PFSK-1 (cell line): ENCODE measurements at regions not wholly inside any gene's neighbourhood (a gene's known extent, or its start where the extent isn't known, plus 50 kb on each side); places are given as distances from the start of the nearest gene placed in this dataset.

Experiments
- FOXP2 ChIP-seq: optimal IDR thresholded peaks from 2 replicates; pipeline ENCODE3; 2011; ENCODE audit warnings: borderline replicate concordance, control low read depth, inconsistent platforms; ENCODE audit not compliant: insufficient read depth; ENCODE audit errors: extremely low read length, extremely low read depth
- POLR2AphosphoS5 ChIP-seq: IDR thresholded peaks from 2 replicates; pipeline ENCODE4 v1.6.1; 2012; ENCODE audit warnings: low read depth, mild to moderate bottlenecking, control low read depth, low read length, moderate library complexity
- REST ChIP-seq, 2 experiments: IDR thresholded peaks; 2 replicates each; pipeline versions ENCODE4 v1.6.1 to v1.8.0; 2011 to 2012; ENCODE audit warnings: low read depth in 2 of 2, low read length in 2 of 2, control low read depth in 1 of 2, inconsistent platforms in 1 of 2, mild to moderate bottlenecking in 1 of 2, moderate library complexity in 1 of 2; ENCODE audit not compliant: insufficient read depth in 1 of 2
- SIN3A ChIP-seq: IDR thresholded peaks from 2 replicates; pipeline ENCODE4 v1.6.1; 2012; ENCODE audit warnings: mild to moderate bottlenecking, low read length, moderate library complexity, borderline replicate concordance; ENCODE audit not compliant: insufficient read depth
- TAF1 ChIP-seq: IDR thresholded peaks from 2 replicates; pipeline ENCODE4 v1.6.1; 2012; ENCODE audit warnings: low read length, control low read depth, borderline replicate concordance; ENCODE audit not compliant: insufficient read depth

- no peak for TF ChIP-seq SIN3A
- no peak for TF ChIP-seq TAF1
- TF ChIP-seq FOXP2, result no peak
These were observed 819.3 kb upstream of the LRATD1 start for GRCh38 chr2:13813236-13813635.

- no peak for TF ChIP-seq FOXP2
- no peak for TF ChIP-seq REST (IDR thresholded peaks at IDR 0.05; ENCODE audit: insufficient read depth in 1 of 2, low read depth in 2 of 2, low read length in 2 of 2)
- no peak for TF ChIP-seq POLR2AphosphoS5
- TF ChIP-seq TAF1, result no peak
- no peak for TF ChIP-seq SIN3A
These were observed 814.5 kb upstream of the LRATD1 start for GRCh38 chr2:13818002-13818401.

DNA sequence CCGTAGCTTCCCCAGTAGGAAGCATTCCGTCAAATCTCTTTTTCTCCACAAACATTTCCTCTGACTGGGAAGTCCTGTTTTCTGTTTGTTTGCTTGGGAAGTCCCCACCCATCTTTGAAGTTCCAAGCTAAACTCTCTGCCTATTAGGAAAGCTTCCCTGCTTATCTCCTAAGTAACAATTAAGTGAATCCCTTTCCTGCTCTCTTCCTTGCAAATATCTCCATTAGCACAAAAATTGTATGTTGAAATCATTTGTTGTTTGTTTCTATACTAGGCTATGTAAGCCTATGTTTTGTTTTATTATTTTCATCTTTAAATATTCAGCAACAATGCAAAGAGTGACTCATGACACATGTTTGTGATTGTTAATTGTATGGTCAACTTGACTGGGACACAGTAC is 812.6 kb upstream of the LRATD1 start:
- no peak for TF ChIP-seq REST (IDR thresholded peaks at IDR 0.05; ENCODE audit: insufficient read depth in 1 of 2, low read depth in 2 of 2, low read length in 2 of 2)
- no peak for TF ChIP-seq FOXP2
- TF ChIP-seq POLR2AphosphoS5, result no peak
- no peak for TF ChIP-seq TAF1
- TF ChIP-seq SIN3A, result no peak

DNA sequence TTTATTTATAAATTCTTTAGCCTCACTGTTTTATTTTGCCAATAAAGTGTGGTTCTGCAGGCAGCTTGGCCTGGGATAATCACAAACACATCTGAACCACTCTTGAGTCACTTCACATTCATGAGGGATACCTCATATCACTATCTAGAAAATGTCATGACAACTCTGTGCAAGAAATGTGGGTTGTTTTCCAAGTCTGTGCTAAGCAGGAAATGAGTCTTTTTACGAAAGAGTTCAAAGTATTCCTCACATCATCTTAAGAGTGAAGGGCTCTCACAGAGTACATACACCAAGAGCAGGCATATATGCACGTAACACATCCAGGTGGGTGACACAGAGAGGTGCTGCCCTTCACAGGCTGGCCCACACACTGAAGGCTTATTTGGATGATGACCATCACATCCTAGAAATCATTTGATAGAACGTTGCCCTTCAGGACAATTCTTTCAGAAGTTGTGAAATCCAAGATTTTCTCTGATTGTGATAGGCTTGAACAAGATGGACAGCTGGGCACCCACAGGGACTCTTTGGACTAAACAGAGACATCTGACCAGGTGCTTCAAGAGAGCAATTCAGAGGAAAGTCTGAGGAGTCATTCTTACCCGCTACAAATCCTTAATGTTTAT is 811.1 kb upstream of the LRATD1 start:
- no peak for TF ChIP-seq SIN3A
- TF ChIP-seq FOXP2, result no peak
- no peak for TF ChIP-seq TAF1
- TF ChIP-seq REST (IDR thresholded peaks at IDR 0.05; ENCODE audit: insufficient read depth in 1 of 2, low read depth in 2 of 2, low read length in 2 of 2), result no peak
- no peak for TF ChIP-seq POLR2AphosphoS5

DNA sequence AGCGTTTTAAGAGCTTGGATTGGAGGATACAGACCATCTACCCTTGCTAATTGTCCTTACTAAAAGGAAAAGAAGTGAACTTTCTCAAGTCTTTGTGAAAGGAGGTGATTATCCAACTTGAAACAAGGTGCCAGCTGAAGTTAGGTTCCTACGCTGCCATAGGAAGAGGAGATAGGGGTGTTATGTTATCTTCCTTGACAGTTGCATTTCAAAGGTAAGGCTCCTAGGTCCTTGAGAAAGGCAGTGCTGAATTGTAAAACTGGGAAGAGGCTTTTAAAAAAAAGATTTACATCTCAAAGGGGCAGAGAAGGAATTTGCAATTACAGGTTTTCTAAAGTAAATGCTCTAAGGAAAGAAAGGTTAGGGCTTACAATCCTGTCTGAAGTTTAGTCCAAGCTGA is 810.2 kb upstream of the LRATD1 start:
- no peak for TF ChIP-seq TAF1
- TF ChIP-seq FOXP2, result no peak
- no peak for TF ChIP-seq POLR2AphosphoS5
- no peak for TF ChIP-seq SIN3A
- TF ChIP-seq REST (IDR thresholded peaks at IDR 0.05; ENCODE audit: insufficient read depth in 1 of 2, low read depth in 2 of 2, low read length in 2 of 2), result no peak
